Keratinocyte (primary cell): ENCODE measurements at regions not wholly inside any gene's neighbourhood (a gene's known extent, or its start where the extent isn't known, plus 50 kb on each side); places are given as distances from the start of the nearest gene placed in this dataset.

ENCODE experiments used
- DNase-seq: peaks from one replicate; pipeline ENCODE4 v3.0.0-alpha.2; 2011; ENCODE audit warnings: low read depth, missing footprints, low spot score
- FAIRE-seq: peaks from 2 replicates; lab custom pipeline; 2011; peaks lifted over from hg19 to GRCh38; lab: Jason Lieb, UNC
- H2AFZ ChIP-seq: 2 replicates; pipeline ENCODE4 v1.6.0; 2012; ENCODE audit warnings: low read length, control low read depth, inconsistent platforms; ENCODE audit not compliant: control insufficient read depth
- H3K27ac ChIP-seq: 2 replicates; pipeline ENCODE4 v1.5.1; 2011; ENCODE audit warnings: low read length; ENCODE audit not compliant: control insufficient read depth, insufficient read depth
- H3K27me3 ChIP-seq: 3 replicates; pipeline ENCODE4 v1.6.0; 2011; ENCODE audit warnings: low read length; ENCODE audit not compliant: control insufficient read depth, insufficient read depth; ENCODE audit errors: extremely low read depth
- H3K36me3 ChIP-seq, 2 experiments: 2 replicates in 1 of 2; 3 replicates in 1 of 2; pipeline ENCODE4 v1.5.1; 2011; ENCODE audit warnings: low read length in 2 of 2, mild to moderate bottlenecking in 1 of 2; ENCODE audit not compliant: control insufficient read depth in 2 of 2, insufficient read depth in 2 of 2; ENCODE audit errors: extremely low read depth in 1 of 2
- H3K4me1 ChIP-seq: 3 replicates; pipeline ENCODE4 v1.5.1; 2011; ENCODE audit warnings: low read length; ENCODE audit not compliant: control insufficient read depth, insufficient read depth; ENCODE audit errors: extremely low read depth
- H3K4me2 ChIP-seq: 3 replicates; pipeline ENCODE4 v1.6.0; 2011; ENCODE audit warnings: low read depth, low read length; ENCODE audit not compliant: control insufficient read depth, insufficient read depth; ENCODE audit errors: extremely low read depth
- H3K4me3 ChIP-seq, 3 experiments: fragments of 200-600 bp in 1 of 3; sonication (generic) in 1 of 3; 2 replicates in 2 of 3; 3 replicates in 1 of 3; pipeline ENCODE4 v1.5.1; 2011 to 2016; ENCODE audit warnings: low read length in 3 of 3, mild to moderate bottlenecking in 3 of 3, control low read depth in 2 of 3, inconsistent platforms in 1 of 3, low read depth in 1 of 3, mixed read lengths in 1 of 3, mixed run types in 1 of 3, moderate library complexity in 1 of 3; ENCODE audit not compliant: control insufficient read depth in 2 of 3, insufficient read depth in 2 of 3; ENCODE audit errors: extremely low read depth in 1 of 3
- H3K79me2 ChIP-seq: 2 replicates; pipeline ENCODE4 v1.6.0; 2012; ENCODE audit warnings: low read length; ENCODE audit not compliant: control insufficient read depth, insufficient read depth
- H3K9ac ChIP-seq: 3 replicates; pipeline ENCODE4 v1.6.0; 2011; ENCODE audit warnings: low read length; ENCODE audit not compliant: control insufficient read depth, insufficient read depth; ENCODE audit errors: extremely low read depth
- H3K9me1 ChIP-seq: 3 replicates; pipeline ENCODE4 v1.6.0; 2011; ENCODE audit warnings: low read length; ENCODE audit not compliant: control insufficient read depth, insufficient read depth; ENCODE audit errors: extremely low read depth
- H3K9me3 ChIP-seq: 2 replicates; pipeline ENCODE4 v1.5.1; 2012; ENCODE audit warnings: low read depth, low read length; ENCODE audit not compliant: control insufficient read depth
- H4K20me1 ChIP-seq: 3 replicates; pipeline ENCODE4 v1.6.0; 2011; ENCODE audit warnings: low read length; ENCODE audit not compliant: control insufficient read depth, insufficient read depth; ENCODE audit errors: extremely low read depth
- CTCF ChIP-seq, 3 experiments: IDR thresholded peaks in 1 of 3; conservative IDR thresholded peaks in 1 of 3; optimal IDR thresholded peaks in 1 of 3; 2 replicates in 2 of 3; 3 replicates in 1 of 3; pipeline versions ENCODE3 to v1.5.1; 2011; ENCODE audit warnings: low read length in 3 of 3, mild to moderate bottlenecking in 3 of 3, moderate library complexity in 2 of 3, control low read depth in 1 of 3, inconsistent platforms in 1 of 3; ENCODE audit not compliant: insufficient read depth in 2 of 3; ENCODE audit errors: extremely low read depth in 1 of 3
- EZH2 ChIP-seq: IDR thresholded peaks from one replicate; pipeline ENCODE4 v1.6.1; 2012; ENCODE audit warnings: inconsistent platforms, mild to moderate bottlenecking, low read length, moderate library complexity
- dilution Hi-C: fragments of 300-500 bp; cut with MboI; formaldehyde crosslinking; loops from one replicate; pipeline ENCODE4 v1.7.0; 2020; ENCODE audit warnings: low sequenced_read_pairs; ENCODE audit not compliant: extremely low pct_ligation_motif_present

GRCh38 chr13:78131811-78132210 is 213.2 kb upstream of the EDNRB start:
- DNase-seq (no peak), FAIRE-seq (no peak)
- H3K27ac ChIP-seq: no peak overlapping the region
- H3K9me3 ChIP-seq: no peaks in the 10 kb centered on the region
- H4K20me1 ChIP-seq: no peaks in the 10 kb centered on the region
- H3K79me2 ChIP-seq: no peaks in the 10 kb centered on the region
- no peaks in the 10 kb centered on the region for H3K27me3 ChIP-seq
- no peak overlapping the region for H3K4me3 ChIP-seq
- no peak overlapping the region for H3K9ac ChIP-seq
- dilution Hi-C loops: no loop called here
- H3K9me1 ChIP-seq: no peaks in the 10 kb centered on the region
- H3K4me2 ChIP-seq: no peak overlapping the region
- TF ChIP-seq CTCF (optimal IDR thresholded peaks at IDR 0.05 in 1 of 3, IDR thresholded peaks at IDR 0.05 in 1 of 3, conservative IDR thresholded peaks at IDR 0.05 in 1 of 3; ENCODE audit: extremely low read depth in 1 of 3, insufficient read depth in 2 of 3, low read length in 3 of 3): peak in 1 of 3 experiments; percentile 4
- TF ChIP-seq EZH2: no peak
- H3K36me3 ChIP-seq: no peaks in the 10 kb centered on the region
- no peak overlapping the region for H2AFZ ChIP-seq
- H3K4me1 ChIP-seq: no peaks in the 10 kb centered on the region

GRCh38 chr13:78131346-78131745 is 212.7 kb upstream of the EDNRB start:
- H4K20me1 ChIP-seq: no peaks in the 10 kb centered on the region
- H3K79me2 ChIP-seq: no peaks in the 10 kb centered on the region
- DNase-seq (no peak), FAIRE-seq (no peak)
- H3K4me1 ChIP-seq: no peaks in the 10 kb centered on the region
- H3K36me3 ChIP-seq: no peaks in the 10 kb centered on the region
- H2AFZ ChIP-seq: no peak overlapping the region
- H3K27me3 ChIP-seq: no peaks in the 10 kb centered on the region
- no peak overlapping the region for H3K27ac ChIP-seq
- dilution Hi-C loops: no loop called here
- no peaks in the 10 kb centered on the region for H3K9me3 ChIP-seq
- no peak overlapping the region for H3K4me3 ChIP-seq
- no peak overlapping the region for H3K9ac ChIP-seq
- no peaks in the 10 kb centered on the region for H3K9me1 ChIP-seq
- TF ChIP-seq EZH2 (no peak), CTCF (optimal IDR thresholded peaks at IDR 0.05 in 1 of 3, IDR thresholded peaks at IDR 0.05 in 1 of 3, conservative IDR thresholded peaks at IDR 0.05 in 1 of 3; ENCODE audit: extremely low read depth in 1 of 3, insufficient read depth in 2 of 3, low read length in 3 of 3) (no peak)
- H3K4me2 ChIP-seq: no peak overlapping the region
